ACC112 (cell line): ENCODE measurements at regions not wholly inside any gene's neighbourhood (a gene's known extent, or its start where the extent isn't known, plus 50 kb on each side); places are given as distances from the start of the nearest gene placed in this dataset.

ENCODE experiments used
- H2AFZ ChIP-seq: fragments of 200-600 bp; sonication (generic); one replicate; pipeline ENCODE4 v1.6.0; 2017; ENCODE audit warnings: antibody characterized with exemption, low read length; ENCODE audit not compliant: unreplicated experiment
- H3K27ac ChIP-seq: fragments of 200-600 bp; sonication (generic); 2 replicates; pipeline ENCODE4 v1.5.1; 2014; ENCODE audit warnings: low read depth, mild to moderate bottlenecking, antibody characterized with exemption, low read length, moderate library complexity
- H3K27me3 ChIP-seq: fragments of 200-600 bp; sonication (generic); 2 replicates; pipeline ENCODE4 v1.6.1; 2014; ENCODE audit warnings: mild to moderate bottlenecking, antibody characterized with exemption, low read length, moderate library complexity, mixed read lengths; ENCODE audit not compliant: insufficient read depth
- H3K36me3 ChIP-seq: fragments of 200-600 bp; sonication (generic); 2 replicates; pipeline ENCODE4 v1.6.1; 2016; ENCODE audit warnings: mild to moderate bottlenecking, antibody characterized with exemption, low read length, moderate library complexity, mixed read lengths; ENCODE audit not compliant: insufficient read depth
- H3K4me1 ChIP-seq: fragments of 200-600 bp; sonication (generic); one replicate; pipeline ENCODE4 v1.6.1; 2016; ENCODE audit warnings: low read length, mixed read lengths; ENCODE audit not compliant: insufficient read depth, unreplicated experiment, control insufficient read depth
- H3K4me3 ChIP-seq: fragments of 200-600 bp; sonication (generic); 2 replicates; pipeline ENCODE4 v1.5.1; 2014; ENCODE audit warnings: mild to moderate bottlenecking, low read depth, low read length
- H3K79me2 ChIP-seq: fragments of 200-600 bp; sonication (generic); one replicate; pipeline ENCODE4 v1.6.0; 2016; ENCODE audit warnings: low read length; ENCODE audit not compliant: control insufficient read depth, unreplicated experiment, insufficient read depth

DNA sequence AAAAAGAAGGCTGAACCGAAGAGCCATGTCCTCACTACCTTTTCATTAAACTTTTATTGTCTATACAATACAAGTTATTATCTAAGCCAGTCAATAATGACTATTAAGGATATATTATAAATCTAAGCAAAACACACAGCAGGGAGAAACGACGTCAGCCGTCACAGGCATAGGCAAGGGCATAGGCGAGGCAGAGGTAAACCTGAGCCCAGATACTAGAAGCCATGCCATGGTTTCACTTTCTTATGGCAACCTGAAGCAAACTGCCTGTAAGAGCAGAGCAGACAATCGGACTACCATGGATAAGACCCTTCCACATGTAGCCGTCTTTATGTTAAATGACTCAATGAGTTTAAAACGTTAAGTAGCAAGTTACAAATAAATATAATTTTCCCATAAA, 238.5 kb upstream of the ZNF521 start:
- no peaks in the 10 kb centered on the region for H3K4me1 ChIP-seq
- H2AFZ ChIP-seq: no peak overlapping the region
- no peak overlapping the region for H3K27ac ChIP-seq
- H3K4me3 ChIP-seq: no peak overlapping the region
- no peaks in the 10 kb centered on the region for H3K36me3 ChIP-seq
- H3K27me3 ChIP-seq: no peaks in the 10 kb centered on the region
- no peaks in the 10 kb centered on the region for H3K79me2 ChIP-seq

DNA sequence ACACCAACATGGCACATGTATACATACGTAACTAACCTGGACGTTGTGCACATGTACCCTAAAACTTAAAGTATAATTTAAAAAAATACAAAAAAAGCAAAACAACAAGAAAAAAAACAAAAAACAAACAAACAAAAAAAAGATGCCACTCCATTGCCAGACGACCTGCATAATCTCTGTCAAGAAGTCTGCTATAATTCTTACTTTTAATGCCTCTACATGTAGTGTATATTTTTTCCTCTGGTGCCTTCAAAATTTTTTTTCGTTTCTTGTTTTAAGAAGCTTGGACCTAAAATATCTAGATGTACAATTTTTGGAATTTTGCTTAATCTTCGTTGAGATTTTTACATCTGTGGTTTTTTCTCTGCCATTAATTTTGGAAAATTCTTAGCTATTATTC, 235.6 kb upstream of the ZNF521 start:
- H3K79me2 ChIP-seq: no peaks in the 10 kb centered on the region

DNA sequence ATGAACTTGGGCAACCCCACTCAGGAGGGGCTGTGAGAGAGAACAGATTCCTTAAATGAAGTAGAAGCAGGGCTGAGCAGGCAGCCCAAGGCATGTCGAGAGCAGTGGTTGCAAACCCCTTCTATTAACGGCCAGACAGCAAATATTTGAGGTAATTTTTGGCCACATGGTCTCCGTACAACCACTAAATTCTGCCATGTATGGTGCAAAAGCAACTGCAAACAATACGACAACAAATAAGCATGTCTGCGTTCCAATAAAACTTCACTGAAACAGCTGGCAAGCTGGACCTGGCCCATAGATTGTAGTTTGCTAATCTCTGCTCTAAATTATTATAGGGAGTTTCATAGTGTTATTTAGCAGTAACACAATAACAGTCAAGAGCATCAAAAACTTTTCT, 217.0 kb upstream of the ZNF521 start:
- no peaks in the 10 kb centered on the region for H3K36me3 ChIP-seq
- no peaks in the 10 kb centered on the region for H3K79me2 ChIP-seq
- H3K27me3 ChIP-seq: no peaks in the 10 kb centered on the region
- H3K4me1 ChIP-seq: no peaks in the 10 kb centered on the region
- H3K4me3 ChIP-seq: no peak overlapping the region
- H3K27ac ChIP-seq: no peak overlapping the region
- no peak overlapping the region for H2AFZ ChIP-seq

More for the DNA sequence above, 235.6 kb upstream of the ZNF521 start:
- no peaks in the 10 kb centered on the region for H3K36me3 ChIP-seq
- H3K4me3 ChIP-seq: no peak overlapping the region
- H3K27ac ChIP-seq: no peak overlapping the region
- H3K4me1 ChIP-seq: no peaks in the 10 kb centered on the region
- no peaks in the 10 kb centered on the region for H3K27me3 ChIP-seq
- H2AFZ ChIP-seq: no peak overlapping the region

- no peak overlapping the region for H3K4me3 ChIP-seq
Measured at GRCh38 chr18:25563816-25564683, 212.1 kb upstream of the ZNF521 start.

DNA sequence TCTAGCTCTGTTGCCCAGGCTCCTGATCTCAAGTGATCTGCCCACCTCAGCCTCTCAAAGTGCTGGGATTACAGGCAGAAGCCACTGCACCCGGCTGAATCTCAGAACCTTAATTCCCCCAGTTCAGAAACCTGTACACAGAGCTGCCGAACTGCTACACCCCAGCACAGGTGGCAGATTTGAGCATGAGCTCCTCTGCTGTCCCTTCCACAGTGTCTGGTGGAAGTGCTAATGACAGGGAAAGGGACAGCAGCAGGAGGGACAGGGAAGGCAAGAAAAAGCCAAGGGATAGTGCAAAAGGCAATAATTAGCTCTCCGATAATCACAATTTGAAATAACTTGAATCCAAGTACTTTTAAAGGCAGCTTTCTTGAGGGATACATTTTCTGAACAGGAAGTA, 211.4 kb upstream of the ZNF521 start:
- no peak overlapping the region for H2AFZ ChIP-seq
- no peaks in the 10 kb centered on the region for H3K27me3 ChIP-seq
- H3K36me3 ChIP-seq: no peaks in the 10 kb centered on the region
- no peaks in the 10 kb centered on the region for H3K4me1 ChIP-seq
- no peaks in the 10 kb centered on the region for H3K79me2 ChIP-seq
- no peak overlapping the region for H3K27ac ChIP-seq
- H3K4me3 ChIP-seq: no peak overlapping the region

More at GRCh38 chr18:25563816-25564683, 212.1 kb upstream of the ZNF521 start:
- Histone ChIP-seq H3K79me2 (no peaks in the 10 kb centered on the region), H3K27me3 (no peaks in the 10 kb centered on the region), H3K4me1 (no peaks in the 10 kb centered on the region), H3K36me3 (no peaks in the 10 kb centered on the region), H2AFZ (no peak overlapping the region), H3K27ac (no peak overlapping the region)

GRCh38 chr18:25561918-25562317, 210.0 kb upstream of the ZNF521 start:
- H3K4me1 ChIP-seq: no peaks in the 10 kb centered on the region
- H3K36me3 ChIP-seq: no peaks in the 10 kb centered on the region
- H2AFZ ChIP-seq: no peak overlapping the region
- no peaks in the 10 kb centered on the region for H3K79me2 ChIP-seq
- H3K27ac ChIP-seq: no peak overlapping the region
- H3K4me3 ChIP-seq: no peak overlapping the region
- H3K27me3 ChIP-seq: peaks cover 5% of the 10 kb centered on the region; the same call in 1 of the 2 replicates

GRCh38 chr18:25560369-25560768, 208.4 kb upstream of the ZNF521 start:
- no peak overlapping the region for H3K27ac ChIP-seq
- peaks cover 11% of the 10 kb centered on the region; the same call in 1 of the 2 replicates for H3K27me3 ChIP-seq
- no peaks in the 10 kb centered on the region for H3K4me1 ChIP-seq
- H3K79me2 ChIP-seq: no peaks in the 10 kb centered on the region
- H3K4me3 ChIP-seq: no peak overlapping the region
- H3K36me3 ChIP-seq: no peaks in the 10 kb centered on the region
- no peak overlapping the region for H2AFZ ChIP-seq

DNA sequence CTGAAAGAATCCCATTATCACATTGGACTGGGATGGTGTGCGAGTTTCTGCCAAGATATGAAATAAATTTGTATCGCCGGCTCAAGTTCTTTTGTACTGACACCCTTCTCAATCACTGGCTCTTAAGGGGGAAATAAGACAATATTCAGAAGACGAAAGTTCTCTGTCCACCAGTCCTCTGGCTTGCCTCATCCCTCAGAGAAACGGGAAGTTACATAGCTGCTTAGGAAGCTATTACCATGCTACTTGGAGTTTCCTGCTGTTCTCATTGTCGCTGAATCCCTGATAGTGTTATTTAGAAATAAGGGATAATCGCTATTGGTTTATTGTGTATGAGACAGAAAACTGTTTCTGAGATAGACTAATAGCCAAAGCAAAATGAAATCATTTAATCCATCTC, 205.0 kb upstream of the ZNF521 start:
- peaks cover 11% of the 10 kb centered on the region; the same call in 1 of the 2 replicates for H3K27me3 ChIP-seq
- H3K79me2 ChIP-seq: no peaks in the 10 kb centered on the region
- H2AFZ ChIP-seq: no peak overlapping the region
- H3K36me3 ChIP-seq: no peaks in the 10 kb centered on the region
- no peak overlapping the region for H3K27ac ChIP-seq
- no peak overlapping the region for H3K4me3 ChIP-seq
- no peaks in the 10 kb centered on the region for H3K4me1 ChIP-seq

DNA sequence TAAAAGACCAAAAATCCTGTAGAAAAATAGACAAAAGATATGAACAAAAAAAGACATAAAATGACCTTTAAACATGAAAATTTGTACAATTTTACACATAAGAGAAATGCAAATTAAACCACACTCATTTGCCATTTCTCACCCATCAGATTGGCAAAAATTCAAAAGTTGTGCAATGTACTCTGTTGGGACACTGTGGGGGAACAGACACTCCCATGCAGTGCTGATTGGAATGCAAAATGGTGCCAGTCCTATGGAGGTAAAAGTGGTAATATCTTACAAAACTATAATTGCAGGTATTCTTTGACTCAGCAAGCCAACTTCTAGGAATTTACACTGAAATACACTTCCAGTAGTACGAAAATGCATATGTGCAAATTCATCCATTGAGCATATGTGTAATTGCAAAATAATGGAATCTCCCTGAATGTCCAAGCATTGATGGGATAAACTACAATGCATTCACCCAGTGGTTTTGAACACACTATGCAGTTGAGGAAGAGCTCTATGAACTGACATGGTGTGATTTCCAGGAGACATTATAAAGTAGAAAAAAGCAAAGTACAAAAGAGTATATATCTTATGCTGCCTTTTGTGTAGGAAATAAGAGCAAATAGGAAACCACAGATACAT, 201.8 kb upstream of the ZNF521 start:
- no peaks in the 10 kb centered on the region for H3K79me2 ChIP-seq
- peaks cover 11% of the 10 kb centered on the region; the same call in 1 of the 2 replicates for H3K27me3 ChIP-seq
- no peak overlapping the region for H3K4me3 ChIP-seq
- no peaks in the 10 kb centered on the region for H3K4me1 ChIP-seq
- no peak overlapping the region for H2AFZ ChIP-seq
- H3K36me3 ChIP-seq: no peaks in the 10 kb centered on the region
- no peak overlapping the region for H3K27ac ChIP-seq

DNA sequence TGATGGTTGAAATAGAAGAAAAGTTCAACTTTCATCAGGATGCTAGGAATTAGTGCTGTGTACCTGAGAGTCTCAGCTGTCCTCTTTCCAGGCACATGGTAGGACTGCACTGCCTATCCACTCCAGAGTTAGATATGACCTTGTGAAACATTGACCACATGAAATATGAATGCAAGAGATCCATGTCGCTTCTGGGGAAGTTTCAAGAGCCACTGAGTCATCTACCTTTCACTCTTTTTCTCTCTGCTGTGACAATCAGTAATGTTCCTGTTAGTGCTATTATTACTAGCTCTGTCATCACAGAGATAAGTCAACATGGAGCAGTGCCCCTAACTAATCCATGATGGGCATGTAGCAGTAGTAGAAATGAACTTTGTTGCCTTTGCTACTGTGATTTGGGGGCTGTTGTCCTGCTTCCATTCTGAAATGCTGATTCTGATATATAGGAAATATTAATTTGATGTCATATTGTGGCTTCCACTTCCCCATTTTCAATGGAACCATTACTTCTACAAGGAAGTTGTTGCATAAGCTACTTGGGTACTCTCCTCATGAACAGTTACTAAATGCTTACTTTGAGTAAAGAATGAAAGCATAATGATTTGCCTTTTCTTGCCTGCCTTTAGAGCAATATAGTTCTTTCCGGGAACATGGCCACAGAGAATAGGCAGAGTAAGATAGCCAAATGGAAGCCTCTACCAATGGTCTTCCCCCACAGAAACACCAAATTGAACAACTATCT, 192.8 kb upstream of the ZNF521 start:
- Histone ChIP-seq H3K27me3 (no peaks in the 10 kb centered on the region), H3K27ac (no peak overlapping the region), H3K4me1 (no peaks in the 10 kb centered on the region), H3K36me3 (no peaks in the 10 kb centered on the region), H3K79me2 (no peaks in the 10 kb centered on the region), H3K4me3 (no peak overlapping the region), H2AFZ (no peak overlapping the region)
